Suprapubic skin (tissue), 4 donors: ENCODE measurements at regions not wholly inside any gene's neighbourhood (a gene's known extent, or its start where the extent isn't known, plus 50 kb on each side); places are given as distances from the start of the nearest gene placed in this dataset.

Experiments used
- DNase-seq, 2 donors: peaks; one replicate each; pipeline ENCODE4 v3.0.0-alpha.2; 2019; ENCODE audit warnings: low spot score in 2 of 2
- H3K27ac ChIP-seq: fragments of 200-600 bp; sonication (generic); one replicate; pipeline ENCODE4 v1.5.1; 2019
- H3K27me3 ChIP-seq: fragments of 200-600 bp; sonication (generic); one replicate; pipeline ENCODE4 v1.5.1; 2019
- H3K36me3 ChIP-seq: fragments of 200-600 bp; sonication (generic); one replicate; pipeline ENCODE4 v1.5.1; 2019
- H3K4me1 ChIP-seq: fragments of 200-600 bp; sonication (generic); one replicate; pipeline ENCODE4 v1.5.1; 2019
- H3K4me3 ChIP-seq: fragments of 200-600 bp; sonication (generic); one replicate; pipeline ENCODE4 v1.5.1; 2019; ENCODE audit warnings: mild to moderate bottlenecking
- H3K9me3 ChIP-seq: fragments of 200-600 bp; sonication (generic); one replicate; pipeline ENCODE4 v1.5.1; 2019
- CTCF ChIP-seq, 2 donors: fragments of 200-600 bp in 1 of 2; fragments of 450-650 bp in 1 of 2; sonication (generic) in 1 of 2; IDR thresholded peaks; one replicate each; pipeline ENCODE4 v1.5.1; 2016 to 2019; ENCODE audit warnings: antibody characterized with exemption in 2 of 2, mild to moderate bottlenecking in 1 of 2, moderate library complexity in 1 of 2
- EP300 ChIP-seq: sonication (generic); formaldehyde crosslinking; IDR thresholded peaks from one replicate; pipeline ENCODE4 v1.6.1; 2017; ENCODE audit warnings: antibody characterized with exemption
- POLR2A ChIP-seq, 2 donors: fragments of 450-650 bp; IDR thresholded peaks; one replicate each; pipeline ENCODE4 v1.6.1; 2017; ENCODE audit warnings: antibody characterized with exemption in 2 of 2, mild to moderate bottlenecking in 2 of 2, moderate library complexity in 2 of 2
- POLR2AphosphoS5 ChIP-seq, 3 donors: sonication (generic); formaldehyde crosslinking; IDR thresholded peaks; one replicate each; pipeline ENCODE4 v1.6.1; 2017; ENCODE audit warnings: antibody characterized with exemption in 3 of 3
- WGBS: methylation state at CpG from one replicate; pipeline ENCODE4 v1.1.5; 2018; 5-methylcytosine and 5-hydroxymethylcytosine counted together

DNA sequence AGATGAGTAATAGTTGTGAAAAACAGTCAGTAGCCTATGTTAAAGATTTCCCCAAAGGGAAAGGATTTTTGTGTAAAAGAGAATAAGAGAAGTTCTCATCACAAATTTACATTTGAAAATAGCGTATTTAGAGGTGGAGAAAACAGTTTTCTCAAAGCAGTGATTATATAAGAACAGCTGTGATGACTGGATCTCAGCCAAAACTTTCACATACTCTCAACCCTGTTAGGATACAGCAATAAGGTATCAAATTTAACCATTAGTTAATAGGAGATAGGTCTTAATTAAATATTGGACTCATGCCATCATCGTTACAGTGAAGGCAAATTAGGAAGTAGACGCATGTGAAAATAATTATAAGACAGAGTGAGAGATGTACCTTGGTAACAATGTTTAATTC, 622.7 kb downstream of the PCDH18 start:
- 42% methylated on average over 3 of the region's 3 CpGs for WGBS
- Histone ChIP-seq H3K27ac (no peak overlapping the region), H3K27me3 (no peaks in the 10 kb centered on the region), H3K9me3 (no peaks in the 10 kb centered on the region), H3K4me3 (no peak overlapping the region), H3K36me3 (no peaks in the 10 kb centered on the region), H3K4me1 (no peaks in the 10 kb centered on the region)
- DNase-seq: no peak
- TF ChIP-seq POLR2AphosphoS5 (IDR thresholded peaks at IDR 0.05): no peak
- no peak for TF ChIP-seq POLR2A (IDR thresholded peaks at IDR 0.05)
- no peak for TF ChIP-seq EP300
- TF ChIP-seq CTCF (IDR thresholded peaks at IDR 0.05): no peak

- Histone ChIP-seq H3K36me3 (no peaks in the 10 kb centered on the region), H3K9me3 (no peaks in the 10 kb centered on the region), H3K27ac (no peak overlapping the region), H3K27me3 (no peaks in the 10 kb centered on the region), H3K4me3 (no peak overlapping the region), H3K4me1 (no peaks in the 10 kb centered on the region)
- TF ChIP-seq POLR2AphosphoS5 (IDR thresholded peaks at IDR 0.05) (no peak), EP300 (no peak), CTCF (IDR thresholded peaks at IDR 0.05) (no peak), POLR2A (IDR thresholded peaks at IDR 0.05) (no peak)
- 69% methylated on average over 2 of the region's 2 CpGs for WGBS
- DNase-seq: no peak
Observed at GRCh38 chr4:136908122-136908521, 624.2 kb downstream of the PCDH18 start.

GRCh38 chr4:136900696-136901095, 631.6 kb downstream of the PCDH18 start:
- WGBS: 91% methylated on average over 2 of the region's 2 CpGs
- no peak for DNase-seq
- H3K27me3 ChIP-seq: no peaks in the 10 kb centered on the region
- no peaks in the 10 kb centered on the region for H3K9me3 ChIP-seq
- H3K4me3 ChIP-seq: no peak overlapping the region
- H3K27ac ChIP-seq: no peak overlapping the region
- TF ChIP-seq EP300: no peak
- TF ChIP-seq POLR2AphosphoS5 (IDR thresholded peaks at IDR 0.05): no peak
- no peak for TF ChIP-seq CTCF (IDR thresholded peaks at IDR 0.05)
- TF ChIP-seq POLR2A (IDR thresholded peaks at IDR 0.05): no peak
- H3K4me1 ChIP-seq: no peaks in the 10 kb centered on the region
- no peaks in the 10 kb centered on the region for H3K36me3 ChIP-seq

DNA sequence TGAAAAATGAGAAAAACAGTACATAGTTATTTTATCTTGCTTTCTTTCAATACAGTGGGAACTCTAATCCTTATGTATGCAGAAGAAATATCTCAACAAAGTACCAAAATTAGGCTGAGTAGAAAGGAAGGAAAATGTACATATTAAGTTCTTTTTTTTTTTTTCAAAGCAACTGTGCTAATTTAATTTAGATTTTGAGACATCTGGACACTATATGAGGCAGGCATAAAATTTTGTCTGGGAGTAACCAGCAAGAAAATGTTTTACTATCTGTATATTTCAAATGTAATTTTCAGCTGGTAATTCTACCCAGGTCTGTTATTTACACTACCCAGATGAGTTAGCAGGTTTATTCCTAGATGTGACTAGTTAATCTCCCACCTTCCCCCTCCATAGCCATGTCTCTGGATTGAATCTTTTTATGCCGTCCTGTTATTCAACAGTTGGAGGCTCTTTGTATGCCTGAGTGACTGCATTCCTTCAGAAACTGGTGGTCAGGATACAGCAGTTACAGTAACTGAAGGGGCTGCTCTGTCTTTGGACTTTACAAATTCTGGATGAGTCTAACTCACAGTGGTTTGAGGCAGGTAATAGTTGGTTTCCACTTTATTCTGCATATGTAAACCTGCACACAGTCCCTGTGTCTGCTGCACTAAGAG, 633.6 kb downstream of the PCDH18 start:
- WGBS: 52% methylated on average over 1 of the region's 1 CpG
- Histone ChIP-seq H3K4me1 (no peaks in the 10 kb centered on the region), H3K27ac (no peak overlapping the region), H3K9me3 (no peaks in the 10 kb centered on the region), H3K4me3 (no peak overlapping the region), H3K36me3 (no peaks in the 10 kb centered on the region), H3K27me3 (no peaks in the 10 kb centered on the region)
- DNase-seq: no peak
- TF ChIP-seq POLR2A (IDR thresholded peaks at IDR 0.05) (no peak), POLR2AphosphoS5 (IDR thresholded peaks at IDR 0.05) (no peak), CTCF (IDR thresholded peaks at IDR 0.05) (no peak), EP300 (no peak)

DNA sequence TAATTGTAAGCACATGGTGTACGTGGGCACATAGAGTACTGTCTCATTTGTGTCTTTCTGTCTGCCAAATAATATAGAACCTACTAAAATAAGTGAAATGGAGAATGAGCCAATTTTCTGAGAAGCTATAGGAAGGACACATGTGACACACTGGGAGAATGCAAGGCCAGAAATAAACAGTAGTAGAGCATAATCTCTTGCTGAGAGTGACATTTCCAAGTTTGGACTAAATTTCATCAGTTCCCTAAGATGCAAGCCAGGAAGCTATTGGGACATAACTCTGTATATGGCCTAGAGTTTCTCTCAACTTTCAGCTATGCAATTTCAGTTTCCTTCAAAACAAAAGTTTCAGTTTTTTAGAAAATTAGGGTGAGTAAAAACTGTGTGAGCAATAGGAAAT, 638.7 kb downstream of the PCDH18 start:
- Histone ChIP-seq H3K27ac (no peak overlapping the region), H3K9me3 (no peaks in the 10 kb centered on the region), H3K27me3 (no peaks in the 10 kb centered on the region), H3K4me3 (no peak overlapping the region), H3K4me1 (no peaks in the 10 kb centered on the region), H3K36me3 (no peaks in the 10 kb centered on the region)
- WGBS: 52% methylated on average over 1 of the region's 1 CpG
- no peak for TF ChIP-seq POLR2AphosphoS5 (IDR thresholded peaks at IDR 0.05)
- no peak for DNase-seq

DNA sequence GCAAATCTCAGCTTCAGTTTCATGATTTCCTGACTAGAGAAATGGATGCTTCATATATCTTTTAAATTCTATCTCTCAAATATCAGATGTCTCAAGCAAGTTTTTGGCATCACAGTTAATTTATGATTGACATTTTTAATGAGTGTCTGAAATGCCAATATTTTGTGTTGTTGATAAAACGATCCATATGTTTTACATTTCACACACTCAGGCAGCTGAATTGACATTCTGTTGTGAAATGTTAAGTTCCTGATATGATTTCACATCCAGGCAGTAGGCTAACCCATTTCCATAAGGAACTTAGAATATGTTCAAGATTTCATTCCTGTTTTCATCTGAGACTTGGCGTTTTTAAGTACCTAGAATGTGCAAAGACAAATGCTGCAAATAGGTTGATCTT, 650.6 kb downstream of the PCDH18 start:
- no peak for DNase-seq
- no peaks in the 10 kb centered on the region for H3K27me3 ChIP-seq
- H3K36me3 ChIP-seq: no peaks in the 10 kb centered on the region
- 50% methylated on average over 2 of the region's 2 CpGs for WGBS
- H3K4me1 ChIP-seq: no peaks in the 10 kb centered on the region
- no peak overlapping the region for H3K4me3 ChIP-seq
- no peak overlapping the region for H3K27ac ChIP-seq
- TF ChIP-seq EP300 (no peak), POLR2A (IDR thresholded peaks at IDR 0.05) (no peak), CTCF (IDR thresholded peaks at IDR 0.05) (no peak)
- H3K9me3 ChIP-seq: no peaks in the 10 kb centered on the region
